HCT116 (cell line): ENCODE measurements at regions not wholly inside any gene's neighbourhood (a gene's known extent, or its start where the extent isn't known, plus 50 kb on each side); places are given as distances from the start of the nearest gene placed in this dataset.

Experiments
- ATAC-seq: fragments of 200-7000 bp; cut with Tn5 transposase; 2 replicates; pipeline ENCODE4 v1.9.1; 2020; ENCODE audit warnings: mild to moderate bottlenecking, moderate library complexity
- BruUV-seq: library from RNA; stranded (reverse); fragments of 400-500 nt; replicated peaks from 2 replicates; lab custom pipeline; 2021; lab: Mats Ljungman, UMichigan
- CTCF ChIA-PET: fragments of 300-600 bp; sonication (Branson Sonifier 250); formaldehyde crosslinking; loops from one replicate; lab custom pipeline; 2021; ENCODE audit warnings: antibody characterized with exemption; lab: Charles Lee
- POLR2A ChIA-PET: fragments of 300-600, 350-600 bp; sonication (Branson Sonifier 250); formaldehyde crosslinking; loops from one replicate; lab custom pipeline; 2021; ENCODE audit warnings: antibody characterized with exemption; lab: Charles Lee
- RAD21 ChIA-PET, 2 experiments: fragments of 300-600 bp; sonication (Branson Sonifier 250); formaldehyde crosslinking; loops; one replicate each; lab custom pipeline; 2023; ENCODE audit warnings: low total read pairs in 2 of 2; ENCODE audit not compliant: uncharacterized antibody in 2 of 2, unreplicated experiment in 2 of 2, low non-redundant PET in 1 of 2; lab: Charles Lee
- DNase-seq: peaks from one replicate; pipeline ENCODE4 v3.0.0-alpha.2; 2010; ENCODE audit warnings: low read depth, low spot score
- H2AFZ ChIP-seq: fragments of 200-600 bp; shearing (Covaris generic), sonication (generic); 2 replicates; pipeline ENCODE4 v1.6.1; 2017; ENCODE audit warnings: low read depth, mixed run types, mixed read lengths, antibody characterized with exemption, low read length; ENCODE audit not compliant: poor library complexity, severe bottlenecking
- H3K27ac ChIP-seq: 2 replicates; pipeline ENCODE4 v1.5.1; 2012; ENCODE audit warnings: low read depth, low read length
- H3K27me3 ChIP-seq: fragments of 200-600 bp; sonication (generic); 2 replicates; pipeline ENCODE4 v1.6.1; 2016; ENCODE audit warnings: mixed run types, low read length, mixed read lengths; ENCODE audit not compliant: insufficient read depth
- H3K36me3 ChIP-seq, 2 experiments: fragments of 200-500 bp in 1 of 2; fragments of 200-600 bp in 1 of 2; sonication (Bioruptor generic) in 1 of 2; sonication (generic) in 1 of 2; 2 replicates each; pipeline versions ENCODE4 v1.5.1 to v1.6.1; 2014 to 2016; ENCODE audit warnings: low read length in 2 of 2, inconsistent platforms in 1 of 2, mixed read lengths in 1 of 2, mixed run types in 1 of 2; ENCODE audit not compliant: insufficient read depth in 2 of 2, control insufficient read depth in 1 of 2
- H3K4me1 ChIP-seq, 2 experiments: fragments of 200-600 bp in 1 of 2; sonication (generic) in 1 of 2; 2 replicates each; pipeline versions ENCODE4 v1.5.1 to v1.6.1; 2012 to 2017; ENCODE audit warnings: low read length in 2 of 2, inconsistent platforms in 1 of 2, mild to moderate bottlenecking in 1 of 2, mixed read lengths in 1 of 2, mixed run types in 1 of 2, moderate library complexity in 1 of 2; ENCODE audit not compliant: insufficient read depth in 2 of 2, control insufficient read depth in 1 of 2
- H3K4me2 ChIP-seq: fragments of 200-600 bp; sonication (generic); 2 replicates; pipeline ENCODE4 v1.6.1; 2017; ENCODE audit warnings: mixed run types, low read length, mixed read lengths
- H3K4me3 ChIP-seq, 2 experiments: fragments of 200-600 bp in 1 of 2; sonication (generic) in 1 of 2; replicated peaks in 1 of 2; 2 replicates each; pipeline ENCODE4 v1.5.1; 2011 to 2016; ENCODE audit warnings: low read length in 2 of 2, control low read depth in 1 of 2, low read depth in 1 of 2, mild to moderate bottlenecking in 1 of 2, mixed read lengths in 1 of 2, mixed run types in 1 of 2
- H3K79me2 ChIP-seq: fragments of 200-600 bp; sonication (generic); 2 replicates; pipeline ENCODE4 v1.6.1; 2017; ENCODE audit warnings: mild to moderate bottlenecking, mixed run types, low read length, moderate library complexity, mixed read lengths; ENCODE audit not compliant: insufficient read depth
- H3K9ac ChIP-seq: fragments of 200-600 bp; sonication (generic); 2 replicates; pipeline ENCODE4 v1.6.1; 2016; ENCODE audit warnings: low read length, mixed read lengths
- H3K9me2 ChIP-seq: fragments of 200-600 bp; sonication (generic), shearing (Covaris generic); 2 replicates; pipeline ENCODE4 v1.6.1; 2017; ENCODE audit warnings: mixed run types, mild to moderate bottlenecking, moderate library complexity; ENCODE audit not compliant: insufficient read depth
- H3K9me3 ChIP-seq, 2 experiments: fragments of 200-500 bp in 1 of 2; fragments of 200-600 bp in 1 of 2; sonication (Bioruptor generic) in 1 of 2; sonication (generic) in 1 of 2; 2 replicates each; pipeline ENCODE4 v1.6.1; 2014 to 2017; ENCODE audit warnings: low read length in 2 of 2, mixed read lengths in 2 of 2, inconsistent platforms in 1 of 2, low read depth in 1 of 2, mild to moderate bottlenecking in 1 of 2, mixed run types in 1 of 2, moderate library complexity in 1 of 2; ENCODE audit not compliant: control insufficient read depth in 1 of 2, insufficient read depth in 1 of 2
- H4K20me1 ChIP-seq: fragments of 200-600 bp; sonication (generic), shearing (Covaris generic); 2 replicates; pipeline ENCODE4 v1.6.1; 2017; ENCODE audit warnings: mixed run types, mild to moderate bottlenecking, moderate library complexity; ENCODE audit not compliant: insufficient read depth
- ATF3 ChIP-seq: IDR thresholded peaks from 2 replicates; pipeline ENCODE4 v1.6.1; 2012
- CEBPB ChIP-seq: IDR thresholded peaks from 2 replicates; pipeline ENCODE4 v1.6.1; 2012; ENCODE audit warnings: low read depth
- EGR1 ChIP-seq: IDR thresholded peaks from 2 replicates; pipeline ENCODE4 v1.6.1; 2012; ENCODE audit warnings: low read depth
- ELF1 ChIP-seq: IDR thresholded peaks from 2 replicates; pipeline ENCODE4 v1.6.1; 2012; ENCODE audit warnings: low read depth, borderline replicate concordance
- EZH2phosphoT487 ChIP-seq: fragments of 200-600 bp; IDR thresholded peaks from 2 replicates; pipeline ENCODE4 v1.6.1; 2018; ENCODE audit warnings: antibody characterized with exemption, borderline replicate concordance
- FOSL1 ChIP-seq: IDR thresholded peaks from 2 replicates; pipeline ENCODE4 v1.6.1; 2012; ENCODE audit warnings: low read depth
- JUND ChIP-seq: IDR thresholded peaks from 2 replicates; pipeline ENCODE4 v1.6.1; 2012
- POLR2A ChIP-seq: IDR thresholded peaks from 2 replicates; pipeline ENCODE4 v1.7.0; 2011; ENCODE audit warnings: borderline replicate concordance; ENCODE audit not compliant: insufficient read depth, insufficient read length; ENCODE audit errors: extremely low read depth
- POLR2AphosphoS5 ChIP-seq: IDR thresholded peaks from 2 replicates; pipeline ENCODE4 v1.6.1; 2011; ENCODE audit warnings: mild to moderate bottlenecking, low read depth, low read length, moderate library complexity
- RAD21 ChIP-seq: IDR thresholded peaks from 2 replicates; pipeline ENCODE4 v1.6.1; 2012; ENCODE audit warnings: low read depth, mild to moderate bottlenecking
- REST ChIP-seq: IDR thresholded peaks from 2 replicates; pipeline ENCODE4 v1.6.1; 2012; ENCODE audit warnings: low read depth
- SP1 ChIP-seq: IDR thresholded peaks from 2 replicates; pipeline ENCODE4 v1.6.1; 2012; ENCODE audit warnings: low read depth
- SRF ChIP-seq: IDR thresholded peaks from 2 replicates; pipeline ENCODE4 v1.6.1; 2012; ENCODE audit warnings: low read depth
- YY1 ChIP-seq: IDR thresholded peaks from 2 replicates; pipeline ENCODE4 v1.6.1; 2011; ENCODE audit warnings: low read length, low read depth, moderate library complexity, mild to moderate bottlenecking; ENCODE audit not compliant: insufficient replicate concordance; ENCODE audit errors: extremely low read depth
- ZFX ChIP-seq: fragments of 450-650 bp; IDR thresholded peaks from 2 replicates; pipeline ENCODE4 v1.6.1; 2017
- ZNF274 ChIP-seq: fragments of 200-500 bp; sonication (Bioruptor generic); IDR thresholded peaks from 2 replicates; pipeline ENCODE4 v1.6.1; 2014; ENCODE audit warnings: mild to moderate bottlenecking, low read depth, low read length, inconsistent platforms
- intact Hi-C: fragments of 100-400 bp; cut with micrococcal nuclease; formaldehyde crosslinking; loops from 2 replicates; pipeline ENCODE4 v1.10.0; 2022
- TF ChIP-seq, protein P1 (sequence below): IDR thresholded peaks from 2 replicates; pipeline ENCODE4 v1.6.1; 2012
- TF ChIP-seq, protein P2 (sequence below): IDR thresholded peaks from 2 replicates; pipeline ENCODE4 v1.6.1; 2011; ENCODE audit warnings: mild to moderate bottlenecking, low read length, moderate library complexity; ENCODE audit not compliant: insufficient replicate concordance; ENCODE audit errors: extremely low read depth

DNA sequence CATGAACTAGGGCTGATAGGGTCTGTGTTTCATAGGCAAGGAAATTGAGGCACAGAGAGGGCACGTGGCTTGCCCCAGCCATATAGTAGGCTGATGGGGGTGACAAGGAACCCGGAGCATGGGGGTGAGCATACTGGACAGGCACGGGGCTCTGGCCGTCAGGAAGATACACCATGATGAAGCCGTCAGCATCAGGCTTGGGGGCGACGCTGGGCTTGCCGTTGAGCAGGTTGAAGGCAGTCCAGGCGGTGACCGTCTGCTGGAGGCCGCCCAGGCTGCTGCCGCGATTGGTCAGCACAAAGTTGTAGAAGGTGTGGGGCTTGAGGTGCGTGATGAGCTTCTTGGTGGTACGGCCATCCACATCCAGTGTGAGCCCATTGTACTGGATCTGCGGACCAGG lies 119.7 kb downstream of the PTPRS start:
- Histone ChIP-seq H4K20me1 (no peaks in the 10 kb centered on the region), H3K4me1 (no peaks in the 10 kb centered on the region), H3K27ac (no peak overlapping the region), H3K36me3 (peaks cover 18 to 25% of the 10 kb centered on the region in 2 experiments; a peak in 3 of 4 replicates), H3K9me3 (no peaks in the 10 kb centered on the region), H3K27me3 (no peaks in the 10 kb centered on the region), H3K9ac (no peak overlapping the region), H2AFZ (no peak overlapping the region), H3K79me2 (no peaks in the 10 kb centered on the region), H3K4me2 (no peak overlapping the region), H3K9me2 (no peaks in the 10 kb centered on the region), H3K4me3 (no peak overlapping the region)
- ChIA-PET POLR2A (no interaction called here), RAD21 (interaction anchor here in 1 of 2 experiments (0.6 kb wide), 1 partner anchor 172 kb away, joined by 4 read pairs; no protein-coding TSS in a partner anchor), CTCF (no interaction called here)
- DNase-seq (no peak), ATAC-seq (no peak)
- TF ChIP-seq FOSL1 = no peak
- TF ChIP-seq ATF3 = no peak
- no peak for TF ChIP-seq SP1
- no peak for TF ChIP-seq SRF
- TF ChIP-seq CEBPB = no peak
- TF ChIP-seq, protein P1, sequence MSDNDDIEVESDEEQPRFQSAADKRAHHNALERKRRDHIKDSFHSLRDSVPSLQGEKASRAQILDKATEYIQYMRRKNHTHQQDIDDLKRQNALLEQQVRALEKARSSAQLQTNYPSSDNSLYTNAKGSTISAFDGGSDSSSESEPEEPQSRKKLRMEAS = no peak
- TF ChIP-seq ELF1 = no peak
- TF ChIP-seq, protein P2, sequence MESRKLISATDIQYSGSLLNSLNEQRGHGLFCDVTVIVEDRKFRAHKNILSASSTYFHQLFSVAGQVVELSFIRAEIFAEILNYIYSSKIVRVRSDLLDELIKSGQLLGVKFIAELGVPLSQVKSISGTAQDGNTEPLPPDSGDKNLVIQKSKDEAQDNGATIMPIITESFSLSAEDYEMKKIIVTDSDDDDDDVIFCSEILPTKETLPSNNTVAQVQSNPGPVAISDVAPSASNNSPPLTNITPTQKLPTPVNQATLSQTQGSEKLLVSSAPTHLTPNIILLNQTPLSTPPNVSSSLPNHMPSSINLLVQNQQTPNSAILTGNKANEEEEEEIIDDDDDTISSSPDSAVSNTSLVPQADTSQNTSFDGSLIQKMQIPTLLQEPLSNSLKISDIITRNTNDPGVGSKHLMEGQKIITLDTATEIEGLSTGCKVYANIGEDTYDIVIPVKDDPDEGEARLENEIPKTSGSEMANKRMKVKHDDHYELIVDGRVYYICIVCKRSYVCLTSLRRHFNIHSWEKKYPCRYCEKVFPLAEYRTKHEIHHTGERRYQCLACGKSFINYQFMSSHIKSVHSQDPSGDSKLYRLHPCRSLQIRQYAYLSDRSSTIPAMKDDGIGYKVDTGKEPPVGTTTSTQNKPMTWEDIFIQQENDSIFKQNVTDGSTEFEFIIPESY = no peak
- TF ChIP-seq RAD21 = no peak
- TF ChIP-seq ZNF274 = no peak
- no peak for TF ChIP-seq ZFX
- no peak for TF ChIP-seq JUND
- TF ChIP-seq POLR2AphosphoS5 = no peak
- TF ChIP-seq YY1 = no peak
- no peak for TF ChIP-seq POLR2A
- TF ChIP-seq EZH2phosphoT487 = no peak
- no peak for TF ChIP-seq EGR1
- TF ChIP-seq REST = no peak
- intact Hi-C loops = no loop called here
- no TSS peak for BruUV-seq
